22Rv1 (cell line): ENCODE measurements at regions not wholly inside any gene's neighbourhood (a gene's known extent, or its start where the extent isn't known, plus 50 kb on each side); places are given as distances from the start of the nearest gene placed in this dataset.

ENCODE experiments used
- H3K27ac ChIP-seq: fragments of 450-650 bp; 2 replicates; pipeline ENCODE4 v1.5.1; 2017
- CTCF ChIP-seq: fragments of 450-650 bp; IDR thresholded peaks from 2 replicates; pipeline ENCODE4 v1.5.1; 2017; ENCODE audit warnings: mild to moderate bottlenecking
- ZFX ChIP-seq: fragments of 450-650 bp; IDR thresholded peaks from 2 replicates; pipeline ENCODE4 v1.6.1; 2017; ENCODE audit warnings: antibody characterized with exemption, borderline replicate concordance

GRCh38 chr6:62940848-62941247 is 270.4 kb upstream of the FKBP1C start:
- no peak overlapping the region for H3K27ac ChIP-seq
- TF ChIP-seq CTCF (no peak), ZFX (no peak)

GRCh38 chr6:62942000-62942399 is 269.3 kb upstream of the FKBP1C start:
- TF ChIP-seq CTCF: no peak
- TF ChIP-seq ZFX: no peak
- H3K27ac ChIP-seq: no peak overlapping the region

- TF ChIP-seq CTCF (no peak), ZFX (no peak)
Observed at GRCh38 chr6:62968834-62969233, 242.4 kb upstream of the FKBP1C start.

GRCh38 chr6:62971976-62972658 is 239.2 kb upstream of the FKBP1C start:
- H3K27ac ChIP-seq: no peak overlapping the region
- TF ChIP-seq CTCF: no peak
- no peak for TF ChIP-seq ZFX

More at GRCh38 chr6:62968834-62969233, 242.4 kb upstream of the FKBP1C start:
- no peak overlapping the region for H3K27ac ChIP-seq

- TF ChIP-seq ZFX (no peak), CTCF (no peak)
- H3K27ac ChIP-seq: no peak overlapping the region
Observed at GRCh38 chr6:62974452-62974851, 236.8 kb upstream of the FKBP1C start.

GRCh38 chr6:62976566-62976965 is 234.7 kb upstream of the FKBP1C start:
- H3K27ac ChIP-seq: no peak overlapping the region
- TF ChIP-seq ZFX (no peak), CTCF (no peak)

- no peak overlapping the region for H3K27ac ChIP-seq
- TF ChIP-seq CTCF: no peak
- TF ChIP-seq ZFX: no peak
Observed at GRCh38 chr6:62978920-62979319, 232.3 kb upstream of the FKBP1C start.
